Endodermal cell (in vitro differentiated cells): ENCODE measurements at regions not wholly inside any gene's neighbourhood (a gene's known extent, or its start where the extent isn't known, plus 50 kb on each side); places are given as distances from the start of the nearest gene placed in this dataset.

ENCODE experiments used
- DNase-seq: peaks from one replicate; pipeline ENCODE4 v3.0.0-alpha.2; 2017
- H3K27ac ChIP-seq: 2 replicates; pipeline ENCODE4 v1.5.1; 2013; ENCODE audit warnings: mild to moderate bottlenecking, low read depth, low read length, moderate library complexity
- H3K27me3 ChIP-seq: 2 replicates; pipeline ENCODE4 v1.6.1; 2013; ENCODE audit warnings: mild to moderate bottlenecking, low read length, moderate library complexity; ENCODE audit not compliant: insufficient read depth, control insufficient read depth, poor library complexity, severe bottlenecking
- H3K36me3 ChIP-seq: 2 replicates; pipeline ENCODE4 v1.7.0; 2013; ENCODE audit warnings: mild to moderate bottlenecking, low read length, moderate library complexity; ENCODE audit not compliant: control insufficient read depth, insufficient read depth
- H3K4me1 ChIP-seq: one replicate; pipeline ENCODE4 v1.7.0; 2013; ENCODE audit warnings: low read length; ENCODE audit not compliant: control insufficient read depth, insufficient read depth
- H3K4me3 ChIP-seq: 2 replicates; pipeline ENCODE4 v1.5.1; 2013; ENCODE audit warnings: mild to moderate bottlenecking, low read length, moderate library complexity
- H3K9ac ChIP-seq: 2 replicates; pipeline ENCODE4 v1.6.1; 2013; ENCODE audit warnings: mild to moderate bottlenecking, low read length, moderate library complexity; ENCODE audit not compliant: poor library complexity, severe bottlenecking; ENCODE audit errors: extremely low read depth
- H3K9me3 ChIP-seq: 2 replicates; pipeline ENCODE4 v1.6.1; 2013; ENCODE audit warnings: mild to moderate bottlenecking, low read length, moderate library complexity; ENCODE audit not compliant: control insufficient read depth
- H3K27ac Mint-ChIP-seq: 2 replicates; pipeline ENCODE4 v1.8.0; 2020; ENCODE audit warnings: mixed read lengths
- H3K27me3 Mint-ChIP-seq: 2 replicates; pipeline ENCODE4 v1.8.0; 2021; ENCODE audit warnings: mild to moderate bottlenecking, mixed read lengths; ENCODE audit not compliant: insufficient read depth
- H3K36me3 Mint-ChIP-seq: 2 replicates; pipeline ENCODE4 v1.8.0; 2020; ENCODE audit warnings: low read depth, mixed read lengths
- H3K4me1 Mint-ChIP-seq: 2 replicates; pipeline ENCODE4 v1.8.0; 2020; ENCODE audit warnings: mixed read lengths
- H3K4me3 Mint-ChIP-seq: 2 replicates; pipeline ENCODE4 v1.8.0; 2020; ENCODE audit warnings: mild to moderate bottlenecking, moderate library complexity, mixed read lengths
- H3K9me3 Mint-ChIP-seq: 2 replicates; pipeline ENCODE4 v1.8.0; 2020; ENCODE audit warnings: mild to moderate bottlenecking, mixed read lengths
- WGBS, 2 experiments: methylation state at CpG; one replicate each; pipeline versions ENCODE4 v1.1.5 to v1.1.7; 2013; ENCODE audit warnings: missing lambda C conversion rate in 2 of 2, mixed read lengths in 1 of 2; ENCODE audit not compliant: insufficient coverage in 1 of 2, insufficient read length in 1 of 2; 5-methylcytosine and 5-hydroxymethylcytosine counted together
- TF ChIP-seq, protein P1 (sequence below): fragments of 200-600 bp; sonication (generic); conservative IDR thresholded peaks from 2 replicates; pipeline ENCODE4 v1.5.0; 2021; ENCODE audit warnings: antibody characterized with exemption, mild to moderate bottlenecking

DNA sequence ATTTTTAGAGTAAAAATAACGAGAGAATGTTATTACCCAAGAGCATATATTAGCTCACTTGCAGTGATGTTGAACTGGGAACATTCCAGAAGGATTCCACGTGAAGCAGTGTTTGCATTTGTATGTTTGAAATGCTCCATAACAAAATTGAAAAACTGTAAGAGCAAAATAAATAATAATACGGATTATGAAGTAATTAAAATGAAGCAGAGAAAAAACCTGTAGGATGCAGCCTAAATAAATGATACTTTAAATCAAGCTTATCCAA, 203.3 kb downstream of the BAMBI start:
- Mint-ChIP-seq H3K4me3 (no peak overlapping the region), H3K27me3 (no peaks in the 10 kb centered on the region), H3K27ac (no peak overlapping the region), H3K4me1 (peaks cover 15% of the 10 kb centered on the region), H3K36me3 (no peaks in the 10 kb centered on the region), H3K9me3 (no peaks in the 10 kb centered on the region)
- TF ChIP-seq, protein P1, sequence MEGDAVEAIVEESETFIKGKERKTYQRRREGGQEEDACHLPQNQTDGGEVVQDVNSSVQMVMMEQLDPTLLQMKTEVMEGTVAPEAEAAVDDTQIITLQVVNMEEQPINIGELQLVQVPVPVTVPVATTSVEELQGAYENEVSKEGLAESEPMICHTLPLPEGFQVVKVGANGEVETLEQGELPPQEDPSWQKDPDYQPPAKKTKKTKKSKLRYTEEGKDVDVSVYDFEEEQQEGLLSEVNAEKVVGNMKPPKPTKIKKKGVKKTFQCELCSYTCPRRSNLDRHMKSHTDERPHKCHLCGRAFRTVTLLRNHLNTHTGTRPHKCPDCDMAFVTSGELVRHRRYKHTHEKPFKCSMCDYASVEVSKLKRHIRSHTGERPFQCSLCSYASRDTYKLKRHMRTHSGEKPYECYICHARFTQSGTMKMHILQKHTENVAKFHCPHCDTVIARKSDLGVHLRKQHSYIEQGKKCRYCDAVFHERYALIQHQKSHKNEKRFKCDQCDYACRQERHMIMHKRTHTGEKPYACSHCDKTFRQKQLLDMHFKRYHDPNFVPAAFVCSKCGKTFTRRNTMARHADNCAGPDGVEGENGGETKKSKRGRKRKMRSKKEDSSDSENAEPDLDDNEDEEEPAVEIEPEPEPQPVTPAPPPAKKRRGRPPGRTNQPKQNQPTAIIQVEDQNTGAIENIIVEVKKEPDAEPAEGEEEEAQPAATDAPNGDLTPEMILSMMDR: no peak
- peaks cover under 1% of the 10 kb centered on the region for H3K4me1 ChIP-seq
- 83 to 93% methylated on average over 2 to 3 of the region's 3 CpGs for WGBS, 2 experiments
- H3K9me3 ChIP-seq: no peaks in the 10 kb centered on the region
- no peaks in the 10 kb centered on the region for H3K36me3 ChIP-seq
- no peak overlapping the region for H3K4me3 ChIP-seq
- no peak overlapping the region for H3K9ac ChIP-seq
- no peak for DNase-seq
- no peak overlapping the region for H3K27ac ChIP-seq
- H3K27me3 ChIP-seq: no peaks in the 10 kb centered on the region

DNA sequence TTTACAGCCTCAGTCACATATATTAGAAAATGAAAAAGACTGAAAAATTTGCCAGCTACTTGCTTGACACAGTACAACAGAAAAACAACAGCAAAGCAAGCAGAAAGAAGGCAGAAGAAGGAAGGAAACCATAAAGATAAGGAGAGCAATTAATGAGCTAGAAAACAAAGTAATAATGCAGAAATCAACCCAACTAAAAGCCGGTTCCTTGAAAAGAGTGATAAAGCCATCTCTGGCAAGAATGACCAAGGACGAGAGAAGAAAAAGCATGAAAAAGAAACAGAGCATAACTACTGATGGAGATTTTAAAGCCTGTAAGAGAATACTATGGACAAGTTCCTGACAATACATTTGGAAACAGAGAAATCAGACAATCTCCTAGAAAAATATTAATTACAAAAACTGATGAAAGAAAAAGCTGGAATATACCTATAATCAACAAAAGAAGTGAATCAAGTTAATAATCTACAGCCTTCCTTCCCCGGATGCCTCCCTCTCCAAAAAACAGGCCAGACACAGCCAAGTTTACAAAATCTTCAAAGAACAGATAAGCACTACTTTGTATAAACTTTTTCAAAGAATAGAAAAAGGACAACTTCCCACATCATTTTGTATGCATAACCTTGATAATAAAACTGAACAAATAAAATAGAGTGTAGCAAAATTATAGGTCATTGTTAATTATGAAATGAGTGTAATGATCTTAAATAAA, 204.0 kb downstream of the BAMBI start:
- DNase-seq: no peak
- Mint-ChIP-seq H3K9me3 (no peaks in the 10 kb centered on the region), H3K27me3 (no peaks in the 10 kb centered on the region), H3K4me3 (no peak overlapping the region), H3K27ac (no peak overlapping the region), H3K4me1 (peaks cover 12% of the 10 kb centered on the region), H3K36me3 (no peaks in the 10 kb centered on the region)
- Histone ChIP-seq H3K4me1 (no peaks in the 10 kb centered on the region), H3K36me3 (no peaks in the 10 kb centered on the region), H3K9ac (no peak overlapping the region), H3K27ac (no peak overlapping the region), H3K27me3 (no peaks in the 10 kb centered on the region), H3K4me3 (no peak overlapping the region), H3K9me3 (no peaks in the 10 kb centered on the region)
- WGBS, 2 experiments: 91 to 94% methylated on average over 2 to 3 of the region's 3 CpGs
- TF ChIP-seq, protein P1: no peak

DNA sequence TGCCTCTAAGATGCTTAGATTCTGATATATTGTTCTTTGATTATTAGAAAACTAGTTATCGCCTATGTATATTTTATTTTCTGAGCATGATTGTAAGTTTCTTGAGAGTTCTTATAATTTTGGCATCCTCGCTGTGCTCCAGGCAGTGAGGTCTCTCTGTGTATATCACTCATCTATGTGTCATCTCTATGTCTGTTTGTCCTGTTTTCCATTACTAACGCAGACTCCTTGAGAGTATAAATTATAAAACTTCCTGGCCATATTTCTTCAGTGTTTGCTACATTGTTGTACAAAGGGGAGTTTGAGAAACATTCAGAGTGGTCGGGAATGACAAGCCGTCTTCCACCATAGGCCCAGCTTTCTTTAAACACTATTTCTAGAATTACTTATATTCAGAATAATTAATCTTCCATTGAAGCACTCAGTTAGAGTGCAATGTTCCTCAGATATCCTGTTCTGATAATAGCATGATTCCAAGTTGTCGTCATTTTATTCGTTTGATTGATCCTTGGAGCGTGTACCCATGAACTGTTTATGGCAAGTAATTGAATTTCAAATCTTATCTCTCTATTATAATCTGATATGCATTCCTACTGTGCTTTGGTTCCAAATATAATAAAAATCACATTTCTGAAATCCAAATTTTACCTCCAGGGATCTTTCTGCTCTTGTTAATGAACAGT, 206.6 kb downstream of the BAMBI start:
- H3K4me3 ChIP-seq: no peak overlapping the region
- TF ChIP-seq, protein P1: no peak
- no peaks in the 10 kb centered on the region for H3K4me1 ChIP-seq
- DNase-seq: no peak
- Mint-ChIP-seq H3K4me3 (no peak overlapping the region), H3K4me1 (no peaks in the 10 kb centered on the region), H3K9me3 (no peaks in the 10 kb centered on the region), H3K27ac (no peak overlapping the region), H3K27me3 (no peaks in the 10 kb centered on the region), H3K36me3 (no peaks in the 10 kb centered on the region)
- H3K27me3 ChIP-seq: no peaks in the 10 kb centered on the region
- H3K9ac ChIP-seq: no peak overlapping the region
- no peaks in the 10 kb centered on the region for H3K9me3 ChIP-seq
- H3K27ac ChIP-seq: no peak overlapping the region
- no peaks in the 10 kb centered on the region for H3K36me3 ChIP-seq
- 95 to 100% methylated on average over 4 to 8 of the region's 8 CpGs for WGBS, 2 experiments
